MG63 (cell line): ENCODE measurements at regions not wholly inside any gene's neighbourhood (a gene's known extent, or its start where the extent isn't known, plus 50 kb on each side); places are given as distances from the start of the nearest gene placed in this dataset.
"Not testable (repeated sequence)": the region's sequence is repeated elsewhere in the genome, so short reads cannot be mapped to it uniquely, and the experiment has no call there.

Experiments used
- DNase-seq: peaks from one replicate; pipeline ENCODE4 v3.0.0-alpha.2; 2020
- H3K27me3 ChIP-seq: fragments of 250-450 bp; sonication (Bioruptor Pico); 2 replicates; pipeline ENCODE4 v1.5.1; 2020; ENCODE audit warnings: mild to moderate bottlenecking, moderate library complexity
- H3K36me3 ChIP-seq: fragments of 250-450 bp; sonication (Bioruptor Pico); 2 replicates; pipeline ENCODE4 v1.5.1; 2020; ENCODE audit warnings: mild to moderate bottlenecking, moderate library complexity
- H3K4me3 ChIP-seq: fragments of 250-450 bp; sonication (Bioruptor Pico); 2 replicates; pipeline ENCODE4 v1.5.1; 2020; ENCODE audit warnings: mild to moderate bottlenecking, moderate library complexity
- H3K9me3 ChIP-seq: fragments of 250-450 bp; sonication (Bioruptor Pico); 2 replicates; pipeline ENCODE4 v1.5.1; 2020; ENCODE audit warnings: mild to moderate bottlenecking, moderate library complexity

DNA sequence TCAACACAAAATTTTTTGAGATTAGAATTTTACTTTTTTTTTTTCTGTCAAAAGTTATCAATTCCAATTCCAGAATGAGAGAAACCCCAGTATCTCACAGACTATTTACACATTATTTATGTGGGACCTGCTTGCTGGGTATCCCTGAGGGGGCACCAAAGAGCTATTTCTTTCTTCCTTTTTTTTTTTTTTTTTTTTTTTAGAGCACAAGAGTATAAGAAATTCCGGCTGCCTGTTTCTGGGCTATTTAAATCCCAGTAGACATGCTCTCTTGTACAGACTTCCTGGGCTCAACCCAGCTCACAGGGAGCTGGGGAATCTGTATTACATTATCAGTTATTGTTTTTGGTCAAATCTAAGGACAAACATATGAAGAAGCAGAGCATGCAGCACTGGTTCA lies 156.9 kb upstream of the NBPF9 start:
- H3K4me3 ChIP-seq, H3K36me3 ChIP-seq, H3K27me3 ChIP-seq, DNase-seq, H3K9me3 ChIP-seq: not testable (repeated sequence)

- H3K27me3 ChIP-seq, H3K36me3 ChIP-seq, H3K9me3 ChIP-seq, DNase-seq, H3K4me3 ChIP-seq: not testable (repeated sequence)
These were observed 157.5 kb upstream of the NBPF9 start for GRCh38 chr1:149260736-149261340.

DNA sequence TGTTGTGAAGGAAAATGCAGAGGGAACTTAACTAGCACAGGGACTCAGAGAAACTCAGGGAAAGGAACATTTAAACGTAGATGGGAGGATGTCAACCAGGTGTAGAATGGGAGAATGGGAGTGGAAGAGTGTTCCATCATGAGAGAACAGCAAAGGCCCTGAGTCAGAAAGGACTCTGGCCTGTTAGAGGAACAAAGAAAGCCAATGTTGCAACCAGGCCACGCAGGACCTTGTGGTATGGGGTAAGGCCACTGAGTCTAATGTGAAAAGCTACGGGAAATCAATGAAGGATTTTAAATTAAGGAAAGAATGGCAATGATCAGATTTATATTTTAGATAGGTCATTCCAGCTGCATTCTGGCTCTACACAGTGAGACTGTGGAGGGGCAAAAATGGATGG lies 163.9 kb upstream of the NBPF9 start:
- DNase-seq = not testable (repeated sequence)

DNA sequence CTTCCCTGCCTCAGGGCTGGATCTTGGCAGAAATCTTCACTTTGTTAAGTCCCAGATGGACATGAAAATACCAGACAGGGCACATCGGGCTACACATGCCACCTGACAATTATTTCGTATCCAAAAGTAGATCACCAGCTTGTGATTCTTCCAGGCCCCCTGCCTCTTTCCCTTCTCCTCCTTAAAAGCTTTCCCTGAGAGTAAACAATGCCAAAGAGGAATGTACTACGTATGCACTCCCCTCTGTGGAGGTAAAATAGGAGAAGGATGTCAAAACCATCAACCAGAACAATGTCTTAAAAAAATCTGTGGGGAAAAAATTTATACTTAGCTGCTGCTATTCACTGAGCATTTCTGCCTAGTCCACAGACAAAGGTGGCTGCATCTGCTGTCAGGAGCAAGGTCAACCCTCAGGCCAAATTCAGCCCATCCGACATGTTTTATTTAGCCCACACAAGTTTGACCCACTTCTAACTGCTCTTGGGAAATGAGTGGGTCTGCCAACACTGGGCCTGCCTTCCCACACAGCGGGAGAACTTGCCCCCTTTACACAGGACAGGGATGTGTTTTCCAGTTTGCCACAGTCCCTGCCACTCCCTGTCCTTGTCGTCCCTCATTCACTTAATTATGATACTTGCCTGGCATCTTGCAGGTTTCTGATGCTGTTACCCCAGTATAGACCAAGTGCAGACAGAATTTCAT lies 165.8 kb upstream of the NBPF9 start:
- H3K9me3 ChIP-seq, H3K4me3 ChIP-seq, H3K36me3 ChIP-seq, DNase-seq, H3K27me3 ChIP-seq: not testable (repeated sequence)

More for the DNA sequence above, 163.9 kb upstream of the NBPF9 start:
- H3K9me3 ChIP-seq, H3K27me3 ChIP-seq, H3K36me3 ChIP-seq, H3K4me3 ChIP-seq: not testable (repeated sequence)

DNA sequence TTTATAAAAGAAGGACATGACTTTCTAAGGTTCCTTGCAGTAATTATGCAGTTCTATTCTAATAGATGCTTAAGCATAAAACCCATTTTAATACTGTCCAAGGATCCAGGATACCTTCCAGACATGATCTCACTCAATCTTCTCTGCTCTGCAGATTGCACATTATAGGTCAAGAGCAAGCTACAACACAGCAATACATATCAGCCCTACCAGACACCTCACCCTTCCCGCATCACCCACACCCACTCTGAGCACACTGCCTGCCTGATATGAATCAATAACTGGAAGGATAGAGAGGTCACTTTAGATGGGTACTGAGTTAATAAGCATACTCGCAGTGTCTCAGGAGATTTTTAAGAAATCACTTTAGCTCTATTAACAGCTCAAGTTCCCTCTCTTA lies 166.5 kb upstream of the NBPF9 start:
- H3K4me3 ChIP-seq, H3K36me3 ChIP-seq, H3K27me3 ChIP-seq, H3K9me3 ChIP-seq, DNase-seq: not testable (repeated sequence)

- not testable (repeated sequence) for H3K27me3 ChIP-seq, H3K9me3 ChIP-seq, H3K36me3 ChIP-seq, H3K4me3 ChIP-seq, DNase-seq
These were observed 171.1 kb upstream of the NBPF9 start for GRCh38 chr1:149274493-149274892.

GRCh38 chr1:149275802-149276201 lies 172.5 kb upstream of the NBPF9 start:
- DNase-seq, H3K27me3 ChIP-seq, H3K36me3 ChIP-seq, H3K9me3 ChIP-seq, H3K4me3 ChIP-seq: not testable (repeated sequence)

GRCh38 chr1:149276496-149276895 lies 173.1 kb upstream of the NBPF9 start:
- H3K9me3 ChIP-seq, DNase-seq, H3K4me3 ChIP-seq, H3K27me3 ChIP-seq, H3K36me3 ChIP-seq: not testable (repeated sequence)

DNA sequence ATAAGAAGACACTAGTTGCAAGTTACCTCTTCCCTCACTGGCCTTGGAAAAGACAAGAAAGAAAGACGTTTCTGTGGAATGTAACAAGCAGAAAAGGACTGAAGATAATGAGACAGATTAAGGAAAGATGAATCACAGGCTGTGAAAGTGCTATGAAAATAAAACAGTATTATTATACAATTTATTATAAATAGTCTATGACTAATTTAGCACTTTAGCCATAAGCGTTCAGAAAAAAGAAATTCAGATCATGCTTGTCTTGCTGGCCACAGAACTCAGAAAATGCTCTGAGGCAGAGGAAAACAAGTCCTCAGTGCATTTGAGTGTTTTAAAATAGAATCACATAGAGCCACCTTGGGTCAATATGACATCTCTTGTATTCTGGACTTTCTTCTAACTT lies 174.8 kb upstream of the NBPF9 start:
- not testable (repeated sequence) for DNase-seq, H3K9me3 ChIP-seq, H3K36me3 ChIP-seq, H3K4me3 ChIP-seq, H3K27me3 ChIP-seq

DNA sequence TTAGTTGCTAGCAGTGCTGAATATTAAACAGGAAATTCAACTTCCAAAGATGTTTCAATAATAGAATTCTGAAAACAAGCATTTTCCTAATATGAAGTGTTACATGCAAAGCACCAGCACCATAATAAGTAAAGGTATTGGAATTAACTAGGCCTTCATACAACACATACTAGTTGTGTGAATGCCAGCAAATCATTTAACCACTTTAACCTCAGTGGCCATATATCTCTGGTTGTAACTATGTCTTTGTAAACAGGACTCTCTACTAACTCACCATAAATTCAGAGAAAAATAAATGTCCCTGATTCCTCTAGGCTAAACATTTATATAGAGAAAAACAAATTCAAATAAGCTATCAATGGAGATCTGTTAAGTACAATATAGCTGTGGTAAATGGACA lies 175.7 kb upstream of the NBPF9 start:
- not testable (repeated sequence) for H3K36me3 ChIP-seq, H3K27me3 ChIP-seq, H3K4me3 ChIP-seq, DNase-seq, H3K9me3 ChIP-seq

DNA sequence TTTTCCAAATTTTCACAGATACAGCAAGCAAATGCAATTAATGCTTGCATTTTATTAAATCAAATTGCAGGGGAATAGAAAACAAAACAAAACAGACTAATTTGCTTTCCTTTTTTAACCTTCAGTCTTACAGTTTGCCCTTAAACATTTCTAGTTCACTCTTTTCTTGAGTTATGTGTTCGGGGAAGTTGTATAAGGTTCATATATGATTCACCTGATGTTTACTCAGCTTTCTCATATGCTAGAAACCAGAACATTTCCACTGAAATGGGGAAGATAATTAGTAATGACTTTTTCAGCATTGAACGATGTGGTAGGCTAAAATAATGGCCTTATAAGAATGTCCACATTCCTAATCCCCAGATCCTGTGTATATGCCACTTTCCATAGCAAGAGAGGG lies 176.2 kb upstream of the NBPF9 start:
- H3K36me3 ChIP-seq, DNase-seq, H3K9me3 ChIP-seq, H3K27me3 ChIP-seq, H3K4me3 ChIP-seq: not testable (repeated sequence)

- not testable (repeated sequence) for H3K27me3 ChIP-seq, DNase-seq, H3K9me3 ChIP-seq, H3K36me3 ChIP-seq, H3K4me3 ChIP-seq
These were observed 181.4 kb upstream of the NBPF9 start for GRCh38 chr1:149284773-149285172.

DNA sequence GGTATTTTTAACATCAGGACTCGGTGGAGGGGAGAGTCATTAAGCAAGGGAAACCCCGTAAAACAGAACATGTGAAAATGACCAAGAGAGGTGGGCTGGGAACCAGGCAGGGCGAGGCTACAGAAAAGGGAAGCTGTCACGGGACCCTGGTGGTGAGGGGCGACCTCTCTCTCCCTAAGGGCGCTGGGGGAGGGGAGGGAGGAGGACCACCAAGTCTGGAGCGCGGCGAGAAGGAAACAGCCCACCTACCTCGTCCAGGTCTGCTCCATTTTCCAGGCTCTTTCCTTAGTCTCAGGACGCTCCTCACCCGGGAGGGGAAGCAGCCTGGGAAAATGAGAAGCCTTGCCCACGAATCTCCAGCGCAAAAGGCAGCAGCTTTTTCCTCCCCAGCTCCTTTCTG lies 181.9 kb upstream of the NBPF9 start:
- H3K4me3 ChIP-seq, DNase-seq, H3K36me3 ChIP-seq, H3K9me3 ChIP-seq, H3K27me3 ChIP-seq: not testable (repeated sequence)

GRCh38 chr1:149285638-149286037 lies 182.3 kb upstream of the NBPF9 start:
- peak; percentile 57 for DNase-seq
- not testable (repeated sequence) for H3K27me3 ChIP-seq, H3K36me3 ChIP-seq, H3K9me3 ChIP-seq, H3K4me3 ChIP-seq

DNA sequence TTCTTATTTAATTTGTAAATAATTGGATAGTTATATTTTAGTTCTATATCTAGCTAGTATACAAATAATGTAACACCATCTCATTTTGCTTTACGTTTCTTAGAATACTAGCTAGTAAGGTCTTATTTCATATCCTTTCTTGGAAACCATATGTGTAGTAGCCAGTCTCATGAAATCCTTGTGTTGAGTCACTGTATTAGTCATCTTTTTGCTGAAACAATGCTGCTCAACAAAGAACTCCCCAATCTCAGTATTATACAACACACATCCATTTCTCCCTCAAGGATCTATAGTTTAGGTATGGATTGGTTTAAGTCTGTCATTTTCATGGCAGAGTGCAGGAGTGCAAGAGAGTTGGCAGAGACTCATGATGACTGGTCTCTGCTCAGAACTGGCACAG lies 185.2 kb upstream of the NBPF9 start:
- H3K36me3 ChIP-seq, H3K4me3 ChIP-seq, H3K27me3 ChIP-seq, DNase-seq, H3K9me3 ChIP-seq: not testable (repeated sequence)

GRCh38 chr1:149300478-149301218 lies 174.2 kb upstream of the NBPF19 start:
- not testable (repeated sequence) for DNase-seq, H3K4me3 ChIP-seq, H3K9me3 ChIP-seq, H3K27me3 ChIP-seq, H3K36me3 ChIP-seq

GRCh38 chr1:149301282-149301681 lies 173.6 kb upstream of the NBPF19 start:
- H3K36me3 ChIP-seq, H3K4me3 ChIP-seq, H3K9me3 ChIP-seq, DNase-seq, H3K27me3 ChIP-seq: not testable (repeated sequence)

DNA sequence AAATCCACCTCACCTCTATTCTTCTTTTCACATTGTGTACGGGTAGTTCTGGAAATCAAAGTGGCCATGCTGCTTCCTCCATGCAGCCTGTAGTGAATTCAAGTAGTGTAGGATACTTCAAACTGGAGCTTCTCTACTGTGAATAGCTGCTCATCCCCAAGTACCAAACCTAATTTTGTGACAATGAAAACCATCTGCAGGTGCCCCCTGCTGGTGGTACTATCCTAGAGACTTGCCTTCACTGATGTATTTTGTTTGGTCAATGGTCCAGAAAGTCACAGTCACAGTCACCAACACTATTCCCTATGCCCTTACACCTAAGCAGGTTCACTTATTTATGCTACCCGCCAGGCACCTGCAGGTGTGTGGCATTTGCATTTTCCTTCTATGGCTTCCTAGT lies 170.0 kb upstream of the NBPF19 start:
- not testable (repeated sequence) for DNase-seq, H3K4me3 ChIP-seq, H3K9me3 ChIP-seq, H3K36me3 ChIP-seq, H3K27me3 ChIP-seq
